ENCODE measurements at regions not wholly inside any gene's neighbourhood (a gene's known extent, or its start where the extent isn't known, plus 50 kb on each side); places are given as distances from the start of the nearest gene placed in this dataset.

- no peak for DNase-seq (ENCODE audit: low read depth)
- TF ChIP-seq, protein P1, sequence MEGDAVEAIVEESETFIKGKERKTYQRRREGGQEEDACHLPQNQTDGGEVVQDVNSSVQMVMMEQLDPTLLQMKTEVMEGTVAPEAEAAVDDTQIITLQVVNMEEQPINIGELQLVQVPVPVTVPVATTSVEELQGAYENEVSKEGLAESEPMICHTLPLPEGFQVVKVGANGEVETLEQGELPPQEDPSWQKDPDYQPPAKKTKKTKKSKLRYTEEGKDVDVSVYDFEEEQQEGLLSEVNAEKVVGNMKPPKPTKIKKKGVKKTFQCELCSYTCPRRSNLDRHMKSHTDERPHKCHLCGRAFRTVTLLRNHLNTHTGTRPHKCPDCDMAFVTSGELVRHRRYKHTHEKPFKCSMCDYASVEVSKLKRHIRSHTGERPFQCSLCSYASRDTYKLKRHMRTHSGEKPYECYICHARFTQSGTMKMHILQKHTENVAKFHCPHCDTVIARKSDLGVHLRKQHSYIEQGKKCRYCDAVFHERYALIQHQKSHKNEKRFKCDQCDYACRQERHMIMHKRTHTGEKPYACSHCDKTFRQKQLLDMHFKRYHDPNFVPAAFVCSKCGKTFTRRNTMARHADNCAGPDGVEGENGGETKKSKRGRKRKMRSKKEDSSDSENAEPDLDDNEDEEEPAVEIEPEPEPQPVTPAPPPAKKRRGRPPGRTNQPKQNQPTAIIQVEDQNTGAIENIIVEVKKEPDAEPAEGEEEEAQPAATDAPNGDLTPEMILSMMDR (IDR thresholded peaks at IDR 0.05; ENCODE audit: control insufficient read depth, extremely low read depth, insufficient read depth), result no peak
- H3K4me3 ChIP-seq (ENCODE audit: low read depth, low read length), result no peak overlapping the region
These were observed 153.5 kb upstream of the FOXF1 start for GRCh38 chr16:86356804-86357203.

GRCh38 chr16:86357303-86357702 lies 153.0 kb upstream of the FOXF1 start:
- TF ChIP-seq, protein P1 (IDR thresholded peaks at IDR 0.05; ENCODE audit: control insufficient read depth, extremely low read depth, insufficient read depth), result no peak
- DNase-seq (ENCODE audit: low read depth), result no peak
- H3K4me3 ChIP-seq (ENCODE audit: low read depth, low read length), result no peak overlapping the region

- H3K4me3 ChIP-seq (ENCODE audit: low read depth, low read length), result no peak overlapping the region
- DNase-seq (ENCODE audit: low read depth), result no peak
- TF ChIP-seq, protein P1 (IDR thresholded peaks at IDR 0.05; ENCODE audit: control insufficient read depth, extremely low read depth, insufficient read depth), result no peak
These were observed 152.4 kb upstream of the FOXF1 start for GRCh38 chr16:86357950-86358349.

DNA sequence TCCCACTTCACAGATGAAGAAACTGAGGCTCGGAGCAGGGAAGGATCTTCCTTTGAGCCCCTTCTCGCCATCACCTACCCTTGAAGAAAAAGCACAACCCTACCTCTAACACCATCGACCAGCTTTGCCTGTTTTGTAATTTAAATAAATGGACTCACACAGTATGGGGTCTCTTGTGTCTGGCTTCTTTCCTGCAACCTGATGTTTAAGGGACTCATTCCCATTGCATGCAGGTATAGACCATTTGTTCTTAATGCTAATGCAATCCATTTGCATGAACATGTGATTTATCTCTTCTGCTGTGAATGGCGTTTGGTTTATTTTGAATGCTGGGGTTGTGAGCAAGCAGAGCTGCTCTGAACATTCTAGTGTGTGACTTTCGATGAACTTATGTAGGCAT lies 150.8 kb upstream of the FOXF1 start:
- TF ChIP-seq, protein P1 (IDR thresholded peaks at IDR 0.05; ENCODE audit: control insufficient read depth, extremely low read depth, insufficient read depth), result no peak
- no peak overlapping the region for H3K4me3 ChIP-seq (ENCODE audit: low read depth, low read length)
- DNase-seq (ENCODE audit: low read depth), result no peak

DNA sequence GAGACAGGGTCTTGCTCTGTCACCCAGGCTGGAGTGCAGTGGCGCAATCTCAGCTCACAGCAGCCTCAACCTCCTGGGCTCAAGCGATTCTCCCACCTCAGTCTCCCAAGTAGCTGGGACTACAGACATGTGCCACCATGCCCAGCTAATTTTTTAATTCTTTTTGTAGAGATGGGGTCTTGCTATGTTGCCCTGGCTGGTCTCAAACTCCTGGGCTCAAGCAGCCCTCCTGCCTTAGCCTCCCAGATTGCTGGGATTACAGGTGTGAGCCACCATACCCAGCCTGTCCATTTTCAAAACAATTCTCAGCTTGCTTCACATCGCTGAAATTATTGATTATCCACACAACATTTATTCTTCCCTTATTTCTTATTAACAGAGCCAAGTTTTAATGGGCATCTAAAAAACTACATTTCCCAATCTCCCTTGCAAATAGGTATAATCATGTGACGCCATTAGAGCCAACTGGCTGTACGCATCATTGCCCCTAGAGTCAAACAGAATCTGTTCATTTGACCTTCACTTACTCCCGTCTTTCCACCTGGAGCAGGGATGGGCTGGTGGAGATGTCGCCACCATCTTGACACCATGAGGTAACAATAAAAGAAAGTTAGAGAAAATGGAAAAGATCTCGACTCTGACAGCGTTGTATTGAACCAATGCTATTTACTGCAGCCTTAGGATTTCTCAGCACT lies 148.0 kb upstream of the FOXF1 start:
- H3K4me3 ChIP-seq (ENCODE audit: low read depth, low read length), result no peak overlapping the region
- TF ChIP-seq, protein P1 (IDR thresholded peaks at IDR 0.05; ENCODE audit: control insufficient read depth, extremely low read depth, insufficient read depth), result no peak
- DNase-seq (ENCODE audit: low read depth), result no peak

GRCh38 chr16:86363057-86363490 lies 147.3 kb upstream of the FOXF1 start:
- no peak overlapping the region for H3K4me3 ChIP-seq (ENCODE audit: low read depth, low read length)
- DNase-seq (ENCODE audit: low read depth), result no peak
- TF ChIP-seq, protein P1 (IDR thresholded peaks at IDR 0.05; ENCODE audit: control insufficient read depth, extremely low read depth, insufficient read depth), result no peak
